OCI-LY3 (cell line): ENCODE measurements at regions not wholly inside any gene's neighbourhood (a gene's known extent, or its start where the extent isn't known, plus 50 kb on each side); places are given as distances from the start of the nearest gene placed in this dataset.

ENCODE experiments used
- H2AFZ ChIP-seq: fragments of 200-600, 300-600 bp; shearing (Covaris generic); 2 replicates; pipeline ENCODE4 v1.6.0; 2014; ENCODE audit warnings: antibody characterized with exemption, low read depth, low read length
- H3K27ac ChIP-seq: fragments of 200-600, 300-600 bp; sonication (generic); 2 replicates; pipeline ENCODE4 v1.5.1; 2014; ENCODE audit warnings: mild to moderate bottlenecking, low read length, moderate library complexity, mixed read lengths
- H3K27me3 ChIP-seq: fragments of 200-600, 300-600 bp; sonication (generic); 2 replicates; pipeline ENCODE4 v1.6.1; 2014; ENCODE audit warnings: low read depth, low read length, mixed read lengths
- H3K36me3 ChIP-seq: fragments of 200-600, 300-600 bp; sonication (generic); replicated peaks from 2 replicates; pipeline ENCODE3; 2014; ENCODE audit warnings: low read depth, low read length, mixed read lengths
- H3K4me1 ChIP-seq: fragments of 300-600, 200-600 bp; sonication (generic); 2 replicates; pipeline ENCODE4 v1.6.1; 2014; ENCODE audit warnings: low read length, mixed read lengths
- H3K4me2 ChIP-seq: fragments of 200-600, 300-600 bp; sonication (generic); 2 replicates; pipeline ENCODE4 v1.6.1; 2014; ENCODE audit warnings: low read length, mixed read lengths
- H3K4me3 ChIP-seq: fragments of 300-600, 200-600 bp; sonication (generic); 2 replicates; pipeline ENCODE4 v1.5.1; 2014; ENCODE audit warnings: antibody characterized with exemption, mild to moderate bottlenecking, low read length, moderate library complexity
- H3K79me2 ChIP-seq: fragments of 300-600, 200-600 bp; shearing (Covaris generic); 2 replicates; pipeline ENCODE4 v1.6.1; 2014; ENCODE audit warnings: mild to moderate bottlenecking, low read length, mixed read lengths
- H3K9ac ChIP-seq: fragments of 300-600, 200-600 bp; shearing (Covaris generic); 2 replicates; pipeline ENCODE4 v1.6.0; 2014; ENCODE audit warnings: mild to moderate bottlenecking, low read length, moderate library complexity
- H3K9me3 ChIP-seq: fragments of 200-600, 300-600 bp; shearing (Covaris generic); 2 replicates; pipeline ENCODE4 v1.6.1; 2014; ENCODE audit warnings: low read length, mixed read lengths; ENCODE audit not compliant: insufficient read depth
- H4K20me1 ChIP-seq: fragments of 200-600, 300-600 bp; sonication (generic); 2 replicates; pipeline ENCODE4 v1.6.1; 2016; ENCODE audit warnings: low read length, mixed read lengths; ENCODE audit not compliant: insufficient read depth
- CTCF ChIP-seq: fragments of 200-600, 300-600 bp; sonication (generic); IDR thresholded peaks from 2 replicates; pipeline ENCODE4 v1.5.1; 2014; ENCODE audit warnings: antibody characterized with exemption, low read length, low read depth
- EZH2phosphoT487 ChIP-seq: fragments of 200-600 bp; shearing (Covaris generic); IDR thresholded peaks from 2 replicates; pipeline ENCODE4 v1.6.1; 2018; ENCODE audit warnings: antibody characterized with exemption, mixed run types, low read depth

DNA sequence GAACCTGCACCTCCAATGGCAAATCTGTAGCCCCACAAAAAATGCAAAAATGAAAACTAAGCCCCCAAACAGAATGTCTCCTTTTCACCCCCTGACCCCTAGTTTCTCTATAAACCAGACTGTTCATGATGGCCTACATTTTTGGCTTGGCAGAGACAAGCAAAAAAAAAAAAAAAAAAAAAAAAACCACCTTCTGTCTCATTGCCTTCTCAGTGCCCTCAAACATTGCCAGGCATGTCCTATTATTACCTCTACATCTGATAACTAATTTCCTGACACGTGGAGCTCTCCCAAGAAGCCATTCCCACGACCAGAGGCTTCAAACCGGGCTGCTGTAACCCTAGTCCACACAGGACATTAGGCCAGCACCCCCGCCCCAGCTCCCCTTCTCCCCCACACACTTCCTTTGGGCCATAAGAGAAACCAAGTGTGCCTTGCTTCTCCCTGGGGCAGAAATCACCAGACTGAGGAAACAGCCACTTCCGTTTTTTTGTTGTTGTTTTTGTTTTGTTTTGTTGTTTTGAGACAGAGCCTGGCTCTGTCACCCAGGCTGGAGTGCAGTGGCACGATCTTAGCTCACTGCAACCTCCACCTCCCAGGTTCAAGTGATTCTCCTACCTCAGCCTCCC is 65.4 kb downstream of the GPR6 start:
- no peak overlapping the region for H2AFZ ChIP-seq
- H3K79me2 ChIP-seq, result no peaks in the 10 kb centered on the region
- no peaks in the 10 kb centered on the region for H3K9me3 ChIP-seq
- TF ChIP-seq EZH2phosphoT487 (no peak), CTCF (no peak)
- no peak overlapping the region for H3K27ac ChIP-seq
- H3K9ac ChIP-seq, result no peak overlapping the region
- no peaks in the 10 kb centered on the region for H4K20me1 ChIP-seq
- H3K36me3 ChIP-seq, result no peaks in the 10 kb centered on the region
- H3K4me2 ChIP-seq, result no peak overlapping the region
- no peaks in the 10 kb centered on the region for H3K27me3 ChIP-seq
- no peak overlapping the region for H3K4me3 ChIP-seq
- no peaks in the 10 kb centered on the region for H3K4me1 ChIP-seq

GRCh38 chr6:110044096-110044495 is 66.0 kb downstream of the GPR6 start:
- no peak overlapping the region for H2AFZ ChIP-seq
- H3K27ac ChIP-seq, result no peak overlapping the region
- TF ChIP-seq EZH2phosphoT487 (no peak), CTCF (no peak)
- H3K4me1 ChIP-seq, result no peaks in the 10 kb centered on the region
- no peaks in the 10 kb centered on the region for H3K79me2 ChIP-seq
- no peaks in the 10 kb centered on the region for H4K20me1 ChIP-seq
- no peak overlapping the region for H3K9ac ChIP-seq
- H3K36me3 ChIP-seq, result no peaks in the 10 kb centered on the region
- no peaks in the 10 kb centered on the region for H3K27me3 ChIP-seq
- no peaks in the 10 kb centered on the region for H3K9me3 ChIP-seq
- no peak overlapping the region for H3K4me3 ChIP-seq
- no peak overlapping the region for H3K4me2 ChIP-seq

- Histone ChIP-seq H3K36me3 (no peaks in the 10 kb centered on the region), H3K79me2 (no peaks in the 10 kb centered on the region), H3K27me3 (no peaks in the 10 kb centered on the region; the same call in 1 of the 2 replicates), H3K9me3 (no peaks in the 10 kb centered on the region), H3K4me2 (no peak overlapping the region), H3K4me3 (no peak overlapping the region), H3K4me1 (no peaks in the 10 kb centered on the region), H3K9ac (no peak overlapping the region), H3K27ac (no peak overlapping the region), H4K20me1 (no peaks in the 10 kb centered on the region), H2AFZ (no peak overlapping the region)
- no peak for TF ChIP-seq CTCF
- no peak for TF ChIP-seq EZH2phosphoT487
Measured at GRCh38 chr6:110044622-110045021, 66.5 kb downstream of the GPR6 start.

DNA sequence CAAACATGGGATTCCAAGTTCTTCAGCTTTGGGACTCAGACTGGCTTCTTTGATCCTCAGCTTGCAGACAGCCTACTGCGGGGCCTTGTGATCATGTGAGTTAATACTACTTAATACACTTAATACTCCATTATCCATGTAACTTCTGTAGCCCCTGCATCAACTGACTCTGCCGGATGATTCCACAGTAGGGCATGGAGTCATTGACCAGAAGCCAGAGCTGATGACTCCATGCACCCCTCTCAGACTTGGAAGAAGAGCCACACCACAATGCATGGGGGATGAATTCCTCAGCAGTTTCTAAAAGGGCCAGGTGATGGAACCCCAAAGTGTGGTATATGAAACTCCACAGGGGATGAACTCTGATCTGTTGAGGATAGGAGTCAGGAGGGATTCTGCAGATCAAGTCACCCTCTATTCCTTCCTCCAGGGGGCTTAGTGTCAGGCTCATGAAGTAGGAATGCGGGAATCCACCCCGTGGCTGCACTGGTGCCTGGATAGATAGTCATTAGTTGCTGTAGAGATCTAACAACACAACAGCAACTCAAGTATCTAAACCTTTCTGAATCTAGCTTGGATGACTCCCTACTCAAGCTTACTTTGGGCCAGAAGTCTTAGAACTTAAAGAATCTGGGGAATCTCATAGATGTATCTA is 70.2 kb downstream of the GPR6 start:
- H4K20me1 ChIP-seq, result no peaks in the 10 kb centered on the region
- H3K4me3 ChIP-seq, result no peak overlapping the region
- H3K36me3 ChIP-seq, result no peaks in the 10 kb centered on the region
- no peaks in the 10 kb centered on the region for H3K4me1 ChIP-seq
- H3K79me2 ChIP-seq, result no peaks in the 10 kb centered on the region
- TF ChIP-seq CTCF (no peak), EZH2phosphoT487 (no peak)
- H3K9ac ChIP-seq, result no peak overlapping the region
- H3K9me3 ChIP-seq, result no peaks in the 10 kb centered on the region
- no peak overlapping the region for H3K4me2 ChIP-seq
- H3K27me3 ChIP-seq, result no peaks in the 10 kb centered on the region; the same call in 1 of the 2 replicates
- H3K27ac ChIP-seq, result no peak overlapping the region
- no peak overlapping the region for H2AFZ ChIP-seq
